SK-N-SH treated with all-trans-retinoic acid at 6 μM for 48 hours (cell line): ENCODE measurements at regions not wholly inside any gene's neighbourhood (a gene's known extent, or its start where the extent isn't known, plus 50 kb on each side); places are given as distances from the start of the nearest gene placed in this dataset.
"Not testable (repeated sequence)": the region's sequence is repeated elsewhere in the genome, so short reads cannot be mapped to it uniquely, and the experiment has no call there.

Experiments used
- ATAC-seq: fragments of 200-7000 bp; cut with Tn5 transposase; 3 replicates; pipeline ENCODE4 v1.9.1; 2020; ENCODE audit warnings: mild to moderate bottlenecking, moderate library complexity
- ARNTL ChIP-seq: fragments of 450-650 bp; formaldehyde crosslinking; IDR thresholded peaks from 2 replicates; pipeline ENCODE4 v1.5.0; 2020; ENCODE audit warnings: low read depth, mild to moderate bottlenecking, moderate library complexity, borderline replicate concordance
- BACH2 ChIP-seq: fragments of 250-450 bp; sonication (Bioruptor Pico); IDR thresholded peaks from 2 replicates; pipeline ENCODE4 v1.9.0; 2021; ENCODE audit warnings: mild to moderate bottlenecking, borderline replicate concordance
- CSDC2 ChIP-seq: fragments of 250-450 bp; sonication (Bioruptor Pico); IDR thresholded peaks from 2 replicates; pipeline ENCODE4 v1.5.0; 2020; ENCODE audit warnings: mild to moderate bottlenecking, moderate library complexity
- CSRNP3 ChIP-seq: fragments of 250-450 bp; sonication (Bioruptor Pico); IDR thresholded peaks from 2 replicates; pipeline ENCODE4 v1.5.1; 2021; ENCODE audit warnings: mild to moderate bottlenecking, moderate library complexity
- GLIS3 ChIP-seq: fragments of 250-450 bp; sonication (Bioruptor Pico); IDR thresholded peaks from 2 replicates; pipeline ENCODE4 v1.5.0; 2020; ENCODE audit warnings: mild to moderate bottlenecking, moderate library complexity
- PATZ1 ChIP-seq: fragments of 250-450 bp; sonication (Bioruptor Pico); IDR thresholded peaks from 2 replicates; pipeline ENCODE4 v1.8.0; 2020; ENCODE audit warnings: mild to moderate bottlenecking, moderate library complexity, borderline replicate concordance
- PPARA ChIP-seq: fragments of 250-450 bp; sonication (Bioruptor Pico); IDR thresholded peaks from 2 replicates; pipeline ENCODE4 v1.5.0; 2020; ENCODE audit warnings: mild to moderate bottlenecking, borderline replicate concordance
- RARB ChIP-seq: fragments of 250-450 bp; sonication (Bioruptor Pico); IDR thresholded peaks from 2 replicates; pipeline ENCODE4 v1.8.0; 2021; ENCODE audit warnings: mild to moderate bottlenecking, moderate library complexity
- SNAI2 ChIP-seq: fragments of 250-450 bp; sonication (Bioruptor Pico); IDR thresholded peaks from 2 replicates; pipeline ENCODE4 v1.5.0; 2020; ENCODE audit warnings: mild to moderate bottlenecking, moderate library complexity
- TCF4 ChIP-seq: fragments of 250-450 bp; sonication (Bioruptor Pico); IDR thresholded peaks from 2 replicates; pipeline ENCODE4 v1.8.0; 2021; ENCODE audit warnings: mild to moderate bottlenecking, moderate library complexity, borderline replicate concordance
- ZC3H10 ChIP-seq: fragments of 250-450 bp; sonication (Bioruptor Pico); IDR thresholded peaks from 2 replicates; pipeline ENCODE4 v1.5.1; 2021; ENCODE audit warnings: mild to moderate bottlenecking, moderate library complexity
- ZFP3 ChIP-seq: fragments of 250-450 bp; sonication (Bioruptor Pico); IDR thresholded peaks from 2 replicates; pipeline ENCODE4 v1.5.0; 2020; ENCODE audit warnings: mild to moderate bottlenecking, moderate library complexity
- ZFP30 ChIP-seq: fragments of 450-650 bp; formaldehyde crosslinking; IDR thresholded peaks from 2 replicates; pipeline ENCODE4 v1.5.0; 2022; ENCODE audit warnings: mild to moderate bottlenecking, moderate library complexity
- ZNF565 ChIP-seq: fragments of 450-650 bp; formaldehyde crosslinking; conservative IDR thresholded peaks from 2 replicates; pipeline ENCODE4 v1.5.0; 2020; ENCODE audit warnings: low read depth, mild to moderate bottlenecking, moderate library complexity
- ZNF70 ChIP-seq: fragments of 450-650 bp; formaldehyde crosslinking; IDR thresholded peaks from 2 replicates; pipeline ENCODE4 v1.5.0; 2020; ENCODE audit warnings: mild to moderate bottlenecking, moderate library complexity
- ZNF8 ChIP-seq: fragments of 450-650 bp; formaldehyde crosslinking; IDR thresholded peaks from 2 replicates; pipeline ENCODE4 v1.5.0; 2020; ENCODE audit warnings: mild to moderate bottlenecking, moderate library complexity
- TF ChIP-seq, protein P1 (sequence below): fragments of 250-450 bp; sonication (Bioruptor Pico); IDR thresholded peaks from 2 replicates; pipeline ENCODE4 v1.5.0; 2020; ENCODE audit warnings: mild to moderate bottlenecking, moderate library complexity
- TF ChIP-seq, protein P2 (sequence below): fragments of 250-450 bp; sonication (Bioruptor Pico); IDR thresholded peaks from 2 replicates; pipeline ENCODE4 v1.5.1; 2020; ENCODE audit warnings: low read depth, mild to moderate bottlenecking, moderate library complexity
- TF ChIP-seq, protein P3 (sequence below): fragments of 250-450 bp; sonication (Bioruptor Pico); IDR thresholded peaks from 2 replicates; pipeline ENCODE4 v1.8.0; 2021; ENCODE audit warnings: low read depth, mild to moderate bottlenecking, moderate library complexity, borderline replicate concordance

DNA sequence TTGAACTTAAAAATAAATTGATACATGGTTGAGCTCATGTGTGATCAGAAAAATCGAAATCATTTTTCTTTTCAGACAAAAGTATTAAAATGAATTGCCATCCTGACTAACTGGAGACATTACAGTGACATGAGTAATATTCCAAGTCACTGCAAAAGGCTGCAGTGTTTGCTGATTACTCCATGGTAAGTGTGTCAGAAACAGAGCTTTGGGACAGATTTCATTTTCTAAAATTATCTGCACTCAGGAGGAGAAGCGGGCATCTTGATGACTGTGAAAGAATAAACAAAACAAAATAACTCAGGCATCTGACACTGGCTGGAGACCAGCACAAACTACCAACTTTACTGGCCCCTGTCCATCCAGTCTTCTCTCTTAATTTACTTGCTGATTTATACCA is 312.3 kb upstream of the PIK3C3 start:
- TF ChIP-seq, protein P1, sequence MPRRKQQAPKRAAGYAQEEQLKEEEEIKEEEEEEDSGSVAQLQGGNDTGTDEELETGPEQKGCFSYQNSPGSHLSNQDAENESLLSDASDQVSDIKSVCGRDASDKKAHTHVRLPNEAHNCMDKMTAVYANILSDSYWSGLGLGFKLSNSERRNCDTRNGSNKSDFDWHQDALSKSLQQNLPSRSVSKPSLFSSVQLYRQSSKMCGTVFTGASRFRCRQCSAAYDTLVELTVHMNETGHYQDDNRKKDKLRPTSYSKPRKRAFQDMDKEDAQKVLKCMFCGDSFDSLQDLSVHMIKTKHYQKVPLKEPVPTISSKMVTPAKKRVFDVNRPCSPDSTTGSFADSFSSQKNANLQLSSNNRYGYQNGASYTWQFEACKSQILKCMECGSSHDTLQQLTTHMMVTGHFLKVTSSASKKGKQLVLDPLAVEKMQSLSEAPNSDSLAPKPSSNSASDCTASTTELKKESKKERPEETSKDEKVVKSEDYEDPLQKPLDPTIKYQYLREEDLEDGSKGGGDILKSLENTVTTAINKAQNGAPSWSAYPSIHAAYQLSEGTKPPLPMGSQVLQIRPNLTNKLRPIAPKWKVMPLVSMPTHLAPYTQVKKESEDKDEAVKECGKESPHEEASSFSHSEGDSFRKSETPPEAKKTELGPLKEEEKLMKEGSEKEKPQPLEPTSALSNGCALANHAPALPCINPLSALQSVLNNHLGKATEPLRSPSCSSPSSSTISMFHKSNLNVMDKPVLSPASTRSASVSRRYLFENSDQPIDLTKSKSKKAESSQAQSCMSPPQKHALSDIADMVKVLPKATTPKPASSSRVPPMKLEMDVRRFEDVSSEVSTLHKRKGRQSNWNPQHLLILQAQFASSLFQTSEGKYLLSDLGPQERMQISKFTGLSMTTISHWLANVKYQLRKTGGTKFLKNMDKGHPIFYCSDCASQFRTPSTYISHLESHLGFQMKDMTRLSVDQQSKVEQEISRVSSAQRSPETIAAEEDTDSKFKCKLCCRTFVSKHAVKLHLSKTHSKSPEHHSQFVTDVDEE (CRISPR knock-in tag), result no peak
- no peak for TF ChIP-seq TCF4 (CRISPR knock-in tag)
- ATAC-seq, result no peak

DNA sequence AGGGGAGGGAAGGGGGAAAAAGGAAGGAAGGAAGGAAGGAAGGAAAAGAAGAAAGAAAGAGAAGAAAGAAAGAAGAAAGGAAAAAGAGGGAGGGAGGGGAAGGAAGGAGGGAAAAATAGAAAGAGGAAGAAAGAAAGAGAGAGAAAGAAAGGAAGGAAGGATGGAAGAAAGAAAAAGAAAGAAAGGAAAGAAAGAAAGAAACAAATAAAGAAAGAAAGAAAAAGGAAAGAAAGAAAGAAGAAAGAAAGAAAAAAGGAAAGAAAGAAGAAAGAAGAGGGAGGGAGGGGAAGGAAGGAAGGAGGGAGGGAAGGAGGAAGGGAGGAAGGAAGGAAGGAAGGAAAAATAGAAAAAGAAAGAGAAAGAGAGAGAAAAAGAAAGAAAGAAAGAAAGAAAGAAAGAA is 315.8 kb upstream of the PIK3C3 start:
- TF ChIP-seq PATZ1, result no peak
- TF ChIP-seq, protein P2, sequence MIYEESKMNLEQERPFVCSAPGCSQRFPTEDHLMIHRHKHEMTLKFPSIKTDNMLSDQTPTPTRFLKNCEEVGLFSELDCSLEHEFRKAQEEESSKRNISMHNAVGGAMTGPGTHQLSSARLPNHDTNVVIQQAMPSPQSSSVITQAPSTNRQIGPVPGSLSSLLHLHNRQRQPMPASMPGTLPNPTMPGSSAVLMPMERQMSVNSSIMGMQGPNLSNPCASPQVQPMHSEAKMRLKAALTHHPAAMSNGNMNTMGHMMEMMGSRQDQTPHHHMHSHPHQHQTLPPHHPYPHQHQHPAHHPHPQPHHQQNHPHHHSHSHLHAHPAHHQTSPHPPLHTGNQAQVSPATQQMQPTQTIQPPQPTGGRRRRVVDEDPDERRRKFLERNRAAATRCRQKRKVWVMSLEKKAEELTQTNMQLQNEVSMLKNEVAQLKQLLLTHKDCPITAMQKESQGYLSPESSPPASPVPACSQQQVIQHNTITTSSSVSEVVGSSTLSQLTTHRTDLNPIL (CRISPR knock-in tag), result no peak
- ATAC-seq, result no peak

GRCh38 chr18:41631723-41632285 is 323.2 kb upstream of the PIK3C3 start:
- ATAC-seq, result not testable (repeated sequence)

GRCh38 chr18:41630232-41630886 is 324.7 kb upstream of the PIK3C3 start:
- no peak for ATAC-seq
- TF ChIP-seq ZC3H10 (no peak), ARNTL (CRISPR knock-in tag) (no peak), RARB (CRISPR knock-in tag) (no peak), BACH2 (CRISPR knock-in tag) (no peak), GLIS3 (CRISPR knock-in tag) (no peak), ZFP30 (CRISPR knock-in tag) (no peak), ZNF8 (CRISPR knock-in tag) (no peak), ZNF70 (no peak), PPARA (CRISPR knock-in tag) (no peak), ZNF565 (CRISPR knock-in tag) (no peak), TCF4 (CRISPR knock-in tag) (no peak), ZFP3 (no peak), CSDC2 (CRISPR knock-in tag) (no peak), SNAI2 (no peak)
- TF ChIP-seq, protein P3, sequence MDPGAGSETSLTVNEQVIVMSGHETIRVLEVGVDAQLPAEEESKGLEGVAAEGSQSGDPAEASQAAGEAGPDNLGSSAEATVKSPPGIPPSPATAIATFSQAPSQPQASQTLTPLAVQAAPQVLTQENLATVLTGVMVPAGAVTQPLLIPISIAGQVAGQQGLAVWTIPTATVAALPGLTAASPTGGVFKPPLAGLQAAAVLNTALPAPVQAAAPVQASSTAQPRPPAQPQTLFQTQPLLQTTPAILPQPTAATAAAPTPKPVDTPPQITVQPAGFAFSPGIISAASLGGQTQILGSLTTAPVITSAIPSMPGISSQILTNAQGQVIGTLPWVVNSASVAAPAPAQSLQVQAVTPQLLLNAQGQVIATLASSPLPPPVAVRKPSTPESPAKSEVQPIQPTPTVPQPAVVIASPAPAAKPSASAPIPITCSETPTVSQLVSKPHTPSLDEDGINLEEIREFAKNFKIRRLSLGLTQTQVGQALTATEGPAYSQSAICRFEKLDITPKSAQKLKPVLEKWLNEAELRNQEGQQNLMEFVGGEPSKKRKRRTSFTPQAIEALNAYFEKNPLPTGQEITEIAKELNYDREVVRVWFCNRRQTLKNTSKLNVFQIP (CRISPR knock-in tag), result no peak

- TF ChIP-seq TCF4 (CRISPR knock-in tag) (no peak), BACH2 (CRISPR knock-in tag) (no peak), CSRNP3 (CRISPR knock-in tag) (no peak), RARB (CRISPR knock-in tag) (no peak), ZNF8 (CRISPR knock-in tag) (no peak), PATZ1 (no peak)
- ATAC-seq, result no peak
Observed at GRCh38 chr18:41624460-41624859, 330.6 kb upstream of the PIK3C3 start.
